Activated B cell treated with CpG ODN at 0.5 μM for 24 hours (primary cell): ENCODE measurements at regions not wholly inside any gene's neighbourhood (a gene's known extent, or its start where the extent isn't known, plus 50 kb on each side); places are given as distances from the start of the nearest gene placed in this dataset.

Experiments used
- ATAC-seq: fragments of 200-7000 bp; cut with Tn5 transposase; one replicate; pipeline ENCODE4 v1.10.0; 2021; ENCODE audit warnings: low read depth, mild to moderate bottlenecking, moderate library complexity
- CTCF ChIA-PET: fragments of 350-600 bp; sonication (Branson Sonifier 250); formaldehyde crosslinking; loops from one replicate; lab custom pipeline; 2021; ENCODE audit warnings: antibody characterized with exemption; lab: Charles Lee
- POLR2A ChIA-PET: fragments of 350-600 bp; sonication (Branson Sonifier 250); formaldehyde crosslinking; loops from one replicate; lab custom pipeline; 2021; ENCODE audit warnings: antibody characterized with exemption; lab: Charles Lee
- DNase-seq: peaks from one replicate; pipeline ENCODE4 v3.0.0; 2022
- H3K27ac Mint-ChIP-seq: one replicate; pipeline ENCODE4 v1.8.0; 2020; ENCODE audit warnings: mixed read lengths
- H3K27me3 Mint-ChIP-seq: one replicate; pipeline ENCODE4 v1.8.0; 2021; ENCODE audit warnings: mixed read lengths
- H3K36me3 Mint-ChIP-seq: one replicate; pipeline ENCODE4 v1.8.0; 2021; ENCODE audit warnings: low read depth, mixed read lengths
- H3K4me1 Mint-ChIP-seq: one replicate; pipeline ENCODE4 v1.8.0; 2021; ENCODE audit warnings: mixed read lengths
- H3K4me3 Mint-ChIP-seq: one replicate; pipeline ENCODE4 v1.8.0; 2020; ENCODE audit warnings: mild to moderate bottlenecking, mixed read lengths
- H3K9me3 Mint-ChIP-seq: one replicate; pipeline ENCODE4 v1.8.0; 2020; ENCODE audit warnings: mixed read lengths
- CTCF ChIP-seq: fragments of 200-600 bp; IDR thresholded peaks from one replicate; pipeline ENCODE4 v1.8.0; 2022; ENCODE audit warnings: antibody characterized with exemption, mild to moderate bottlenecking
- intact Hi-C: fragments of 100-400 bp; cut with micrococcal nuclease; formaldehyde crosslinking; loops from one replicate; pipeline ENCODE4 v1.15.1; 2024

GRCh38 chr20:4490606-4491280, 195.5 kb upstream of the PRNP start:
- DNase-seq (no peak), ATAC-seq (no peak)
- Mint-ChIP-seq H3K4me3 (no peak overlapping the region), H3K4me1 (no peaks in the 10 kb centered on the region), H3K9me3 (no peaks in the 10 kb centered on the region), H3K27me3 (peaks cover 12% of the 10 kb centered on the region), H3K27ac (no peak overlapping the region), H3K36me3 (no peaks in the 10 kb centered on the region)
- intact Hi-C loops = no loop called here
- ChIA-PET POLR2A (no interaction called here), CTCF (no interaction called here)
- TF ChIP-seq CTCF = no peak

- Mint-ChIP-seq H3K27ac (no peak overlapping the region), H3K9me3 (no peaks in the 10 kb centered on the region), H3K4me3 (no peak overlapping the region), H3K36me3 (no peaks in the 10 kb centered on the region), H3K4me1 (no peaks in the 10 kb centered on the region), H3K27me3 (peaks cover 10% of the 10 kb centered on the region)
- ChIA-PET CTCF (no interaction called here), POLR2A (no interaction called here)
- intact Hi-C loops = no loop called here
- no peak for TF ChIP-seq CTCF
- no peak for DNase-seq
- no peak for ATAC-seq
These were observed 196.2 kb upstream of the PRNP start for GRCh38 chr20:4490045-4490444.

- Mint-ChIP-seq H3K9me3 (no peaks in the 10 kb centered on the region), H3K4me1 (no peaks in the 10 kb centered on the region), H3K27ac (no peak overlapping the region), H3K36me3 (no peaks in the 10 kb centered on the region), H3K4me3 (no peak overlapping the region), H3K27me3 (peaks cover 15% of the 10 kb centered on the region)
- ATAC-seq = no peak
- no peak for DNase-seq
- ChIA-PET CTCF (no interaction called here), POLR2A (no interaction called here)
- intact Hi-C loops = no loop called here
- no peak for TF ChIP-seq CTCF
These were observed 197.6 kb upstream of the PRNP start for GRCh38 chr20:4488407-4489339.

- no peaks in the 10 kb centered on the region for H3K4me1 Mint-ChIP-seq
- intact Hi-C loops = no loop called here
- no peak overlapping the region for H3K27ac Mint-ChIP-seq
- H3K36me3 Mint-ChIP-seq = no peaks in the 10 kb centered on the region
- H3K4me3 Mint-ChIP-seq = no peak overlapping the region
- peaks cover 31% of the 10 kb centered on the region for H3K27me3 Mint-ChIP-seq
- POLR2A ChIA-PET = no interaction called here
- H3K9me3 Mint-ChIP-seq = no peaks in the 10 kb centered on the region
- no peak for TF ChIP-seq CTCF
- CTCF ChIA-PET = no interaction called here
- DNase-seq (no peak), ATAC-seq (no peak)
These were observed 201.8 kb upstream of the PRNP start for GRCh38 chr20:4484379-4484997.

GRCh38 chr20:4483961-4484360, 202.3 kb upstream of the PRNP start:
- H3K9me3 Mint-ChIP-seq = no peaks in the 10 kb centered on the region
- TF ChIP-seq CTCF = no peak
- H3K4me3 Mint-ChIP-seq = no peak overlapping the region
- no peaks in the 10 kb centered on the region for H3K36me3 Mint-ChIP-seq
- ATAC-seq (no peak), DNase-seq (no peak)
- H3K27me3 Mint-ChIP-seq = peaks cover 31% of the 10 kb centered on the region
- H3K4me1 Mint-ChIP-seq = no peaks in the 10 kb centered on the region
- intact Hi-C loops = no loop called here
- ChIA-PET POLR2A (no interaction called here), CTCF (no interaction called here)
- no peak overlapping the region for H3K27ac Mint-ChIP-seq
